ENCODE measurements at regions not wholly inside any gene's neighbourhood (a gene's known extent, or its start where the extent isn't known, plus 50 kb on each side); places are given as distances from the start of the nearest gene placed in this dataset.

DNA sequence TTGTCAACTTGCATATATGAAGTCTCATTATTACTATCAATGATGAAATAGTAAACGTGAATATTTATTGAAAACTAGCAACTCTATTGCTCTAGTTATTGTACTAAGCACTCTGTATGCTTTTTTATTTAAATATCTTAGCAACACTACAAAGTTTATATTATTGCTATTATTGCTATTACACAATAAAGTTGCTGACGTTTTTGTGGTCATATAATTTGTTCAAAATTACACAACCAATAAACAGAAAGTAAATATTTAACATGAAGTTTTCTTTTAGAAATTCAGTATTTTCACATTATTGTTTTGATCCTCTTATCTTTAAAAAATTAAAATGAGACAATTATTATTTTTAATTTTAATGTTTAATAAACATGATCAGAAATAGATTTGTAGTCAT lies 1521.1 kb upstream of the PCDH7 start:
- TF ChIP-seq, protein P1, sequence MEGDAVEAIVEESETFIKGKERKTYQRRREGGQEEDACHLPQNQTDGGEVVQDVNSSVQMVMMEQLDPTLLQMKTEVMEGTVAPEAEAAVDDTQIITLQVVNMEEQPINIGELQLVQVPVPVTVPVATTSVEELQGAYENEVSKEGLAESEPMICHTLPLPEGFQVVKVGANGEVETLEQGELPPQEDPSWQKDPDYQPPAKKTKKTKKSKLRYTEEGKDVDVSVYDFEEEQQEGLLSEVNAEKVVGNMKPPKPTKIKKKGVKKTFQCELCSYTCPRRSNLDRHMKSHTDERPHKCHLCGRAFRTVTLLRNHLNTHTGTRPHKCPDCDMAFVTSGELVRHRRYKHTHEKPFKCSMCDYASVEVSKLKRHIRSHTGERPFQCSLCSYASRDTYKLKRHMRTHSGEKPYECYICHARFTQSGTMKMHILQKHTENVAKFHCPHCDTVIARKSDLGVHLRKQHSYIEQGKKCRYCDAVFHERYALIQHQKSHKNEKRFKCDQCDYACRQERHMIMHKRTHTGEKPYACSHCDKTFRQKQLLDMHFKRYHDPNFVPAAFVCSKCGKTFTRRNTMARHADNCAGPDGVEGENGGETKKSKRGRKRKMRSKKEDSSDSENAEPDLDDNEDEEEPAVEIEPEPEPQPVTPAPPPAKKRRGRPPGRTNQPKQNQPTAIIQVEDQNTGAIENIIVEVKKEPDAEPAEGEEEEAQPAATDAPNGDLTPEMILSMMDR (IDR thresholded peaks at IDR 0.05; ENCODE audit: low read depth, low read length, poor library complexity, severe bottlenecking), result no peak
- no peak for TF ChIP-seq EZH2phosphoT487 (IDR thresholded peaks at IDR 0.05; ENCODE audit: borderline replicate concordance, low read length)
- Histone ChIP-seq H3K4me2 (ENCODE audit: low read length) (no peak overlapping the region), H4K20me1 (ENCODE audit: control insufficient read depth, insufficient read depth, low read depth, low read length) (no peaks in the 10 kb centered on the region), H3K9me2 (replicated peaks; ENCODE audit: control insufficient read depth, low read length) (no peaks in the 10 kb centered on the region), H3F3A (ENCODE audit: control insufficient read depth, insufficient read depth) (no peaks in the 10 kb centered on the region), H3K27me3 (ENCODE audit: control insufficient read depth, low read length) (no peaks in the 10 kb centered on the region), H3K4me3 (ENCODE audit: low read length) (no peak overlapping the region), H3K36me3 (ENCODE audit: control insufficient read depth, low read length) (no peaks in the 10 kb centered on the region), H3K79me2 (ENCODE audit: control insufficient read depth, low read length) (no peaks in the 10 kb centered on the region), H3K9me3 (ENCODE audit: control insufficient read depth, insufficient read depth, low read length) (no peaks in the 10 kb centered on the region), H3K27ac (ENCODE audit: low read depth, low read length) (no peak overlapping the region), H3K4me1 (ENCODE audit: control insufficient read depth, low read length) (no peaks in the 10 kb centered on the region)

GRCh38 chr4:29199485-29199884 lies 1520.7 kb upstream of the PCDH7 start:
- H3K27ac ChIP-seq (ENCODE audit: low read depth, low read length), result no peak overlapping the region
- no peaks in the 10 kb centered on the region for H3K9me3 ChIP-seq (ENCODE audit: control insufficient read depth, insufficient read depth, low read length)
- H3K36me3 ChIP-seq (ENCODE audit: control insufficient read depth, low read length), result no peaks in the 10 kb centered on the region
- no peak overlapping the region for H3K4me2 ChIP-seq (ENCODE audit: low read length)
- TF ChIP-seq, protein P1 (IDR thresholded peaks at IDR 0.05; ENCODE audit: low read depth, low read length, poor library complexity, severe bottlenecking), result no peak
- no peak for TF ChIP-seq EZH2phosphoT487 (IDR thresholded peaks at IDR 0.05; ENCODE audit: borderline replicate concordance, low read length)
- H4K20me1 ChIP-seq (ENCODE audit: control insufficient read depth, insufficient read depth, low read depth, low read length), result no peaks in the 10 kb centered on the region
- H3K79me2 ChIP-seq (ENCODE audit: control insufficient read depth, low read length), result no peaks in the 10 kb centered on the region
- no peak overlapping the region for H3K4me3 ChIP-seq (ENCODE audit: low read length)
- H3K27me3 ChIP-seq (ENCODE audit: control insufficient read depth, low read length), result no peaks in the 10 kb centered on the region
- no peaks in the 10 kb centered on the region for H3F3A ChIP-seq (ENCODE audit: control insufficient read depth, insufficient read depth)
- H3K4me1 ChIP-seq (ENCODE audit: control insufficient read depth, low read length), result no peaks in the 10 kb centered on the region
- H3K9me2 ChIP-seq (replicated peaks; ENCODE audit: control insufficient read depth, low read length), result no peaks in the 10 kb centered on the region

DNA sequence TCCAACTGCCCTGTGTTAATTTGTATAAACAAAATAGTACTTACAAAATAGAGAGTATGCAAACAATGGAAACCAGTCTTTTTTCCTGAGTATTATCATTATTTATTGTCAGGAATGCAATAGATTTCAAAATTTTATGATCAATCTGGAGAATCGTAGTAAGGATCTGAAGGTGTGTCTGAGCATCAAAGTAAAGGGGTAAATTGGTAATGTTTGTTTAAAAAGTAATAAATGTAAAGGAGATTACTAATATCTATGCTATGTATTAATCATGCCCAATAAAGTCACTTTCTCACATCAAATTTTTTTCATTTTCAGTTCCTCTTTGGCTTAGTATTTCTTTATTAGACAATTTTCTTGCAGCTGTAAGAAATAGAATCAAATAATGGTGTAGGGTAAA lies 1507.1 kb upstream of the PCDH7 start:
- H3K4me1 ChIP-seq (ENCODE audit: control insufficient read depth, low read length), result no peaks in the 10 kb centered on the region
- H3K79me2 ChIP-seq (ENCODE audit: control insufficient read depth, low read length), result no peaks in the 10 kb centered on the region
- H3K27ac ChIP-seq (ENCODE audit: low read depth, low read length), result no peak overlapping the region
- H3K9me2 ChIP-seq (replicated peaks; ENCODE audit: control insufficient read depth, low read length), result no peaks in the 10 kb centered on the region
- no peak overlapping the region for H3K4me2 ChIP-seq (ENCODE audit: low read length)
- H3K4me3 ChIP-seq (ENCODE audit: low read length), result no peak overlapping the region
- H3K27me3 ChIP-seq (ENCODE audit: control insufficient read depth, low read length), result no peaks in the 10 kb centered on the region
- H3F3A ChIP-seq (ENCODE audit: control insufficient read depth, insufficient read depth), result no peaks in the 10 kb centered on the region
- H3K9me3 ChIP-seq (ENCODE audit: control insufficient read depth, insufficient read depth, low read length), result no peaks in the 10 kb centered on the region
- H3K36me3 ChIP-seq (ENCODE audit: control insufficient read depth, low read length), result no peaks in the 10 kb centered on the region
- TF ChIP-seq, protein P1 (IDR thresholded peaks at IDR 0.05; ENCODE audit: low read depth, low read length, poor library complexity, severe bottlenecking), result no peak
- TF ChIP-seq EZH2phosphoT487 (IDR thresholded peaks at IDR 0.05; ENCODE audit: borderline replicate concordance, low read length), result no peak
- no peaks in the 10 kb centered on the region for H4K20me1 ChIP-seq (ENCODE audit: control insufficient read depth, insufficient read depth, low read depth, low read length)

- Histone ChIP-seq H3K4me1 (ENCODE audit: control insufficient read depth, low read length) (no peaks in the 10 kb centered on the region), H3K4me3 (ENCODE audit: low read length) (no peak overlapping the region), H3K9me2 (replicated peaks; ENCODE audit: control insufficient read depth, low read length) (no peaks in the 10 kb centered on the region), H4K20me1 (ENCODE audit: control insufficient read depth, insufficient read depth, low read depth, low read length) (no peaks in the 10 kb centered on the region), H3K27ac (ENCODE audit: low read depth, low read length) (no peak overlapping the region), H3K4me2 (ENCODE audit: low read length) (no peak overlapping the region), H3F3A (ENCODE audit: control insufficient read depth, insufficient read depth) (no peaks in the 10 kb centered on the region), H3K36me3 (ENCODE audit: control insufficient read depth, low read length) (no peaks in the 10 kb centered on the region), H3K9me3 (ENCODE audit: control insufficient read depth, insufficient read depth, low read length) (no peaks in the 10 kb centered on the region), H3K27me3 (ENCODE audit: control insufficient read depth, low read length) (no peaks in the 10 kb centered on the region), H3K79me2 (ENCODE audit: control insufficient read depth, low read length) (no peaks in the 10 kb centered on the region)
- TF ChIP-seq, protein P1 (IDR thresholded peaks at IDR 0.05; ENCODE audit: low read depth, low read length, poor library complexity, severe bottlenecking), result no peak
- no peak for TF ChIP-seq EZH2phosphoT487 (IDR thresholded peaks at IDR 0.05; ENCODE audit: borderline replicate concordance, low read length)
Observed at GRCh38 chr4:29220761-29221160, 1499.4 kb upstream of the PCDH7 start.

Data from DOHH2 (cell line).